ENCODE measurements at regions not wholly inside any gene's neighbourhood (a gene's known extent, or its start where the extent isn't known, plus 50 kb on each side); places are given as distances from the start of the nearest gene placed in this dataset.
A peak's percentile ranks its signal among the peaks of the same experiment; 100 is the strongest.

DNA sequence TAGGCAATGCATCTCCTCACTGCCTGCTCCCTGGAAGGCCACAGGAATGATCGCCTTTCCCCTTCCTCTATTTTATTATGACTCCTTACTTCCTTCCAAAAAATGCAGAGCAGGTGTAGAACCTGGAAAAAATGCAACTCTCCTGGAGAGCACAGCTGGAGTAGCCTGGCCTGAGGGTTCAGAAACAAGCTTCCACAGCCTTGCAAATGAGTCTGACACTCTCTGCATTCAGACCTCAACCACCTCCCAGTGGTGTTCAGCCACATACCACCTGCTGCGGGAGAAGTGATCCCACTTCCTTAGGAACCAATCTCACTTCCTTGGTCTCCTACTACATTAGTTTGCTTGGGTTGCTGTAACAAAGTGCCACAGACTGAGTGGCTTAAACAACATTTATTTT lies 368.1 kb upstream of the NOCT start:
- TF ChIP-seq MYC (IDR thresholded peaks at IDR 0.05; ENCODE audit: low read depth, low read length) = no peak
- TF ChIP-seq, protein P1, sequence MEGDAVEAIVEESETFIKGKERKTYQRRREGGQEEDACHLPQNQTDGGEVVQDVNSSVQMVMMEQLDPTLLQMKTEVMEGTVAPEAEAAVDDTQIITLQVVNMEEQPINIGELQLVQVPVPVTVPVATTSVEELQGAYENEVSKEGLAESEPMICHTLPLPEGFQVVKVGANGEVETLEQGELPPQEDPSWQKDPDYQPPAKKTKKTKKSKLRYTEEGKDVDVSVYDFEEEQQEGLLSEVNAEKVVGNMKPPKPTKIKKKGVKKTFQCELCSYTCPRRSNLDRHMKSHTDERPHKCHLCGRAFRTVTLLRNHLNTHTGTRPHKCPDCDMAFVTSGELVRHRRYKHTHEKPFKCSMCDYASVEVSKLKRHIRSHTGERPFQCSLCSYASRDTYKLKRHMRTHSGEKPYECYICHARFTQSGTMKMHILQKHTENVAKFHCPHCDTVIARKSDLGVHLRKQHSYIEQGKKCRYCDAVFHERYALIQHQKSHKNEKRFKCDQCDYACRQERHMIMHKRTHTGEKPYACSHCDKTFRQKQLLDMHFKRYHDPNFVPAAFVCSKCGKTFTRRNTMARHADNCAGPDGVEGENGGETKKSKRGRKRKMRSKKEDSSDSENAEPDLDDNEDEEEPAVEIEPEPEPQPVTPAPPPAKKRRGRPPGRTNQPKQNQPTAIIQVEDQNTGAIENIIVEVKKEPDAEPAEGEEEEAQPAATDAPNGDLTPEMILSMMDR (IDR thresholded peaks at IDR 0.05; ENCODE audit: low read depth, low read length) = no peak
- TF ChIP-seq, protein P2, sequence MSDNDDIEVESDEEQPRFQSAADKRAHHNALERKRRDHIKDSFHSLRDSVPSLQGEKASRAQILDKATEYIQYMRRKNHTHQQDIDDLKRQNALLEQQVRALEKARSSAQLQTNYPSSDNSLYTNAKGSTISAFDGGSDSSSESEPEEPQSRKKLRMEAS (IDR thresholded peaks at IDR 0.05; ENCODE audit: low read depth, low read length) = no peak
- TF ChIP-seq POLR2A (IDR thresholded peaks at IDR 0.05; ENCODE audit: extremely low read depth, insufficient read length) = no peak
- H3K4me3 ChIP-seq (ENCODE audit: low read depth, low read length) = no peak overlapping the region
- DNase-seq (ENCODE audit: low read depth) = peak; percentile 2

DNA sequence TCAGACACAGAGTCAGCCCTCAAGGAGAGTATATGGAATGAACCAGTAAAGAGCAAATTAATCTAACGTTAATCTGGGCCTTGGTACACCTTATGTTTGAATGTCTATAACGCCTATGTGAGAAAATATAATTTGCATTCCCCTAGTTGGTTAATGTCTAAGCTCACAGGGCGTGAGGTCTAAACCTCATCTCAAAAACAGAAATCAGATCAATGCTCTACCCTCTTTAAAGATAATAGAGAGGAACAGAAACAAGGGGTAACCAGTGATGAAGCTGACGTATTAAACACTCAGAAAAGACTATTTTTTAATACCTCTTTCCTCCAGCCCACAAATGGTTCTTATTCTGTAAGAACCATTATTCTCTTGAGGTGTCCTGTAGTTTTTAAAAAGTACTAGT lies 369.2 kb upstream of the NOCT start:
- no peak overlapping the region for H3K4me3 ChIP-seq (ENCODE audit: low read depth, low read length)
- TF ChIP-seq, protein P2 (IDR thresholded peaks at IDR 0.05; ENCODE audit: low read depth, low read length) = no peak
- TF ChIP-seq POLR2A (IDR thresholded peaks at IDR 0.05; ENCODE audit: extremely low read depth, insufficient read length) (no peak), MYC (IDR thresholded peaks at IDR 0.05; ENCODE audit: low read depth, low read length) (no peak)
- TF ChIP-seq, protein P1 (IDR thresholded peaks at IDR 0.05; ENCODE audit: low read depth, low read length) = no peak
- DNase-seq (ENCODE audit: low read depth) = no peak

DNA sequence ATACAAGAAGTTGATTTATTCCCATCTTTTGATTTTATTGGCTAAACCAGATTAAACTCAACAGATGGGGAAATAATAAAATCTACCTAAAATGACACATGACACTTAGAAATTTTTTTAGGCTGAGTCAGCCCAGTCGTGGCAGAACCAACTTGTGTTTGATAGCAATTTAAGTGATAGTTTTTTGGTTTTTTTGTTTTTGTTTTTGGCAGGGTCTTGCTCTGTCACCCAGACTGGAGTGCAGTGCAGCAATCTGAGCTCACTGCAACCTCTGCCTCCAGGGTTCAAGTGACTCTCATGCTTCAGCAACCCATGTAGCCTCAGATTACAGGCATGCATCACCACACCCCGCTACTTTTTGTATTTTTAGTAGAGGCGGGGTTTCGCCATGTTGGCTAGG lies 370.3 kb upstream of the NOCT start:
- H3K4me3 ChIP-seq (ENCODE audit: low read depth, low read length) = no peak overlapping the region
- DNase-seq (ENCODE audit: low read depth) = no peak
- no peak for TF ChIP-seq MYC (IDR thresholded peaks at IDR 0.05; ENCODE audit: low read depth, low read length)
- TF ChIP-seq POLR2A (IDR thresholded peaks at IDR 0.05; ENCODE audit: extremely low read depth, insufficient read length) = no peak
- TF ChIP-seq, protein P1 (IDR thresholded peaks at IDR 0.05; ENCODE audit: low read depth, low read length) = no peak
- TF ChIP-seq, protein P2 (IDR thresholded peaks at IDR 0.05; ENCODE audit: low read depth, low read length) = no peak

DNA sequence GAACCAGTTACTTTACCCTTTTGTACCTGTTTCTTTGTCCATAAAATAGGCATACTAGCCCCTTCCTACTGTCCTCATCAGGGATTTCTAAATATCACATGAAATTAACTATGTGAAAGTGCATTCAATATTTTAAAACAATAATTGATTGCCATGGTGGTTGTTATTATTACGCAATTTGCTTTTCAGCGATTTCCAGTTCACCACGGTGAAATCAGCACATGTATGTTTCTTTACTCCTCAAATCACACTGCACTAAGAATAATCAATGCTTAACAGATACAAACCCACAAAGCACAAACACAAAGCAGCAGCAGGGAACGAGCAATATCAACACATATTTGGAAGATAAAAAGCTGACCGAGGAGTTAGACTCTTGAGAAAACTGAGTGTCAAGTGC lies 371.3 kb upstream of the NOCT start:
- TF ChIP-seq, protein P2 (IDR thresholded peaks at IDR 0.05; ENCODE audit: low read depth, low read length) = no peak
- TF ChIP-seq MYC (IDR thresholded peaks at IDR 0.05; ENCODE audit: low read depth, low read length) (no peak), POLR2A (IDR thresholded peaks at IDR 0.05; ENCODE audit: extremely low read depth, insufficient read length) (no peak)
- TF ChIP-seq, protein P1 (IDR thresholded peaks at IDR 0.05; ENCODE audit: low read depth, low read length) = no peak
- no peak overlapping the region for H3K4me3 ChIP-seq (ENCODE audit: low read depth, low read length)
- DNase-seq (ENCODE audit: low read depth) = no peak

DNA sequence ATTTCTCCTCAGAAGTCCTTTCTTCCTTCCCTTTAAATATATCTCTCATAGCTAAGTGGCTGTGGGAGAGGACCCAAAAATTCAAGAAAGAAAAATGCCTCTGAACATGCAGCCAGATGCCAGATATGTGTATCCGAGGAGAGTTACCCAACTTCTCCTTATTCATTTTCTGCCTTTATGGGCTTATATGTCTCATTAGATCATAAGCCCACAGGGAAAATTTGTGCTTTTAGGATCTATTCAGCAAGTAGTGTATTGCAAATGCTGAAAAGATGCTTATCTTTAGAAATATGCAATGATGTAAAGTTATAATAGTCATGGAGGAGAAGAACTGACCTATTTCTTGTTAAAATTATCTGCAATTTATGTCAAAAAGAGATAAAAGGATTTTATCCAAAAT lies 371.8 kb upstream of the NOCT start:
- no peak overlapping the region for H3K4me3 ChIP-seq (ENCODE audit: low read depth, low read length)
- no peak for DNase-seq (ENCODE audit: low read depth)
- no peak for TF ChIP-seq MYC (IDR thresholded peaks at IDR 0.05; ENCODE audit: low read depth, low read length)
- TF ChIP-seq, protein P2 (IDR thresholded peaks at IDR 0.05; ENCODE audit: low read depth, low read length) = no peak
- TF ChIP-seq, protein P1 (IDR thresholded peaks at IDR 0.05; ENCODE audit: low read depth, low read length) = no peak
- no peak for TF ChIP-seq POLR2A (IDR thresholded peaks at IDR 0.05; ENCODE audit: extremely low read depth, insufficient read length)
